GM19043 (cell line): ENCODE measurements at regions not wholly inside any gene's neighbourhood (a gene's known extent, or its start where the extent isn't known, plus 50 kb on each side); places are given as distances from the start of the nearest gene placed in this dataset.
"Not testable (repeated sequence)": the region's sequence is repeated elsewhere in the genome, so short reads cannot be mapped to it uniquely, and the experiment has no call there.

Experiments used
- ATAC-seq: cut with Tn5 transposase; IDR thresholded peaks from one replicate; pipeline ENCODE4 v1.9.1; 2021; ENCODE audit warnings: low read depth; ENCODE audit not compliant: unreplicated experiment

DNA sequence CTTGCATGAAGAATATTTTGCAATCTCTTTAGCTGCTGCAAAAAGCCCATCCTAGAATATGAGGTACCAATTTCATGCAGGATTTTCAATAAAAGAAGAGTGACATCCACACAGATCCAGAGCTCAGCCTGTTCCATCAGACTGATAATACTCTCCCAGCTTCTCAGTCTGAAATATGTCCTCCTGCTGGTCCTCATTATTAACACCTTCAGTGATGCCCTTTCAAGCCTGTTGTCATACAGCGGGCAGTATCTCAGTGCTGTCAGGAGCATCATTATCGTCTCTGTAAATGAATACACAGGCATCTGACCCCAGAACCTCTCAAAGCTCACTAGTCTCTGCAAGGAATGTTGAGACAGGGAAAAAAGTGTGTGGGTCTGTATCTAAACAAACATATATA, 1387.8 kb downstream of the OTOL1 start:
- ATAC-seq: no peak

- no peak for ATAC-seq
Observed at GRCh38 chr3:162892921-162893793, 1396.5 kb downstream of the OTOL1 start.

DNA sequence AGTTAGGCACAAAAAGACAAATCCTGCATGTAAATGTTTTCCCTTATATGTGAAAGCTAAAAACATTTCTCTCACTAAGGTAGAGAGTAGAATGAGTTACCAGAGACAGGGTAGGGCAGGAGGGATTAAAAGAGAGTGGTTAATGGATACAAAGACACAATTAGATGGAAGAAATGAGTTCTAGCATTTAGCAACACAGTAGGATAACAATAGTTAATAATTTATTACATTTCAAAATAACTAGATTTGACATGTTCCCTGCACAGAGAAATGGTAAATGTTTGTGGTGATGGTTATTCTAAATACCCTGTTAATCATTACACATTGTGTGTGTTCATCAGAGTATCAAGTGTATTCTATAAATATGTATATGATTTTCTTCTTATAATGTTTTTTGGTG, 1400.7 kb downstream of the OTOL1 start:
- ATAC-seq: no peak

GRCh38 chr3:162932503-162932902, 1435.9 kb downstream of the OTOL1 start:
- ATAC-seq: no peak

GRCh38 chr3:162933656-162934055, 1437.0 kb downstream of the OTOL1 start:
- no peak for ATAC-seq

DNA sequence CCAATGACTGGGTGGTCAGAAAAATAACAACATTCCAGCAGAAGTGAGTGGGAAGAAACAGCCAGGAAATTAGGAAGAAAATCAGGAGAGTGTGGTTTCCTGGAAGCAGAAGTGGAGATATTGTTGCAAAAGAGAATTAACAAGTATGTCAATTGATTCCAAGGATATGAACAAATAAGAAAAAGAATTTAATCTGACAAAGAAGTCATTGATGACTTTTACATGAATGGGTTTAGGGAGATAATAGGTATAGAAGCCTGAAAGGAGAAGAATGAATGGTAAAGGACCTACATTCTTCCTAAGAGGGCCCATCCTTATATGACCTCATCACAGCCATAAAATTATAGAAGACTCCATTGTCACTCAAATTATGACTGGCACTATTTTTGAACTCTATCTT, 1440.1 kb downstream of the OTOL1 start:
- no peak for ATAC-seq

DNA sequence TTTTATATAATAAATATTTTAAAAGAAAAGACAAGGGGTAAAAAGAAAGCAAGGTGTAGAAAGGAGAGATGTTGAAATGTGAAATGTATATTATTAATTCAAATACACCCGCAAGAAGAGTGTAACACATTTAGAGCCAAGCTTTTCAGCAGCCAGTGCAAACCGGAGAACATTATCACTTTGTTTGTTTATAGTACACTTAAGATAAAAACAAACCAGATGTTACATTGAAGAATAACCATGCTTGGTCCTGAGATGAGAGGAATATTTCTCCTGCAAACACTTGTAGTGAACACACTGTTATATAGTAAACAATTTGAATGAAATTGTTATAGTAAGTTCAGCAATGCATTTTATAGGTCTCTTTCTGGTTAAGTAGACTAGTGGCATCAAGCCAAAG, 1441.5 kb downstream of the OTOL1 start:
- ATAC-seq: no peak

DNA sequence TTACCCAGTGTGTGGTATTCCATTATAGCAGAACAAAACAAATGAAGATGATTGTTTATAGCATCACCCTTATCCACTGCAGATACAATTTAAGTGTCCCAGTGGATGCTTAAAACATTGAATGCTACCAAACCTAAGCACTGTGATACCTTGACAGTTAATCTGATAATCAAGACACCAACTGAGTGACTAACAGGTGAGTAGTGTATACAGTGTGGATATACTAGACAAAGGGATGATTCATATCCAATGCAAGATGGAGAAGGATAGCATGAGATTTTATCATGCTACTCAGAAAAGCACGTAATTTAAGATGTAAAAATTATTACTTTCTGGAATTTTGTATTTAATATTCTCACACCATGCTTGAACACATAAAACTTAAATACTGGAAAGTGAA, 1449.0 kb downstream of the OTOL1 start:
- ATAC-seq: no peak

- no peak for ATAC-seq
Observed at GRCh38 chr3:162956711-162957110, 1460.1 kb downstream of the OTOL1 start.

- no peak for ATAC-seq
Observed at GRCh38 chr3:162960269-162960668, 1463.7 kb downstream of the OTOL1 start.

DNA sequence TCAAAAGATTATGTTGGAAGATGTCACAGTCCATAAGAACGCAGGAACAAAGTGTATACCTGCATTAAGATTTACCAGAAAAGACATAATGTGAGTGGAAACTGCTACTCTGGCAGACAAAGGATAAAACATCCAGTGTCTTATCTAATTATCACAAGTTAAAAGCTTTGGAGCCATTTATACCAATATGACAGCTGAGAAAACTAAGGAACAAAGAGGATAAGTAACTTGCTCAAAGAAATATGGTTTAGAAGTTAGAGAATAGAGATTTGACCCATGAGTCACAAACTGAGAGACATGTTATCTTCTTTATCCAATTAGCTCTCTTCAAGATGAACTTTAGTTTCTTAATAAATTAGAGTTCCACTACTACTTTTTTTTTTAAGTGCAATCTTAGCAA, 1473.7 kb downstream of the OTOL1 start:
- no peak for ATAC-seq

DNA sequence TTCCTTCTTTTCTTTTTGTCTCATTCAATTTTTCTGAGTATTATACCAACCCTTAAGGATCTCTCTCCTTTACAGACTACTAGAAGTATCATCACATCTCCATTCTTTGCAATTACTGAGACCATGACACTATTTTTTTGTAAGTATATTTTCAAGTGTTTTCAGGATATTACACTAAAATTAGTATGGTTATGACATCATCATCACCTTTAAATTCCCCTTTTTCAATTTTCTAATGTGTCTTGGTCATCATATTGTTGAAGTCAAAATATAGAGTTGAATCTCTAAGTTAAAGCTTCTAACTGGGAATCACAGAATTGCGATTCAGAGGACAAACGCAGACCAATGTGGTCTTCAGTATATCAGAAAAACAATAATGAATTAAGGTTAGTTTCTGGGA, 1475.1 kb downstream of the OTOL1 start:
- no peak for ATAC-seq

DNA sequence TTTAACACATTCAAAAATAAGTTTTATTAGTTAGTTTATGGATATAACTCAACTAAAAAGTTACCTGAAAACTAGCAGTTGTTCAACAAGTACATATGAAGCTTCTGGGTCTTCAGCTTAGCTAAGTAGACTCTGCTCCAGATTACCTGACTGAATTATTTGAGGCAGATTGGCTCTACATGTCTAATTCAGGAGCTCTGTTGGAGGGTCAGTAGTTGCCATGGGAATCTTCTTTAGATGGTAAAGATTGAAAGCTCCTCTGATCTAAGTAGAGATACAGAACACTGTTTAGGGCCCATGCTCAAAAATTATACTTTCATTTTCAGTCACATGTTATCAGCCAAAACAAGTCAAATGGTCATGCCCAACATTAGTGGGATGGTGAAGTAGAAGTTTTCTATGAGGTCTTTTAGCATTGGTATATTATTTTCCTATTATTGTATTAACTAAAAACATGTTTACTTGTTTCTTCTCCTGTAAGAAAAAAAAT, 1476.9 kb downstream of the OTOL1 start:
- ATAC-seq: no peak

DNA sequence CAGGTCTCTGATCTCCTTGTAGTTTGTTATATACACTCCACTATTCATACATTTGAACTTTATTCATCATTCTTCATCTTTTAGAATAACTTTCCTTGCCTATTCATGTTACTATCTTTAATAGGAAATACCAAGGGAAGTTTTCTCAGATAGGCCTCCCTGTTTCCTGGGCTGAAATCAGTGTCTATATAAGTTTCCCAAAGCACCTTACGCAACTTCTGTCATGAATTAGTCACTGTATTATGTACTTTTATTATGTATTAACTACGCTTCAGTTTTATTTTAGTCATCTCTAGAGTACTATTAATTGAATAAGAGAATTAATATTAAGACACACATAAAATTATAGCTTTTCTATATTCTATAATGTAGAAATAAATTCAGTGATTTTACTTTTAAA, 1481.5 kb downstream of the OTOL1 start:
- no peak for ATAC-seq

GRCh38 chr3:162984746-162985145, 1488.1 kb downstream of the OTOL1 start:
- no peak for ATAC-seq

DNA sequence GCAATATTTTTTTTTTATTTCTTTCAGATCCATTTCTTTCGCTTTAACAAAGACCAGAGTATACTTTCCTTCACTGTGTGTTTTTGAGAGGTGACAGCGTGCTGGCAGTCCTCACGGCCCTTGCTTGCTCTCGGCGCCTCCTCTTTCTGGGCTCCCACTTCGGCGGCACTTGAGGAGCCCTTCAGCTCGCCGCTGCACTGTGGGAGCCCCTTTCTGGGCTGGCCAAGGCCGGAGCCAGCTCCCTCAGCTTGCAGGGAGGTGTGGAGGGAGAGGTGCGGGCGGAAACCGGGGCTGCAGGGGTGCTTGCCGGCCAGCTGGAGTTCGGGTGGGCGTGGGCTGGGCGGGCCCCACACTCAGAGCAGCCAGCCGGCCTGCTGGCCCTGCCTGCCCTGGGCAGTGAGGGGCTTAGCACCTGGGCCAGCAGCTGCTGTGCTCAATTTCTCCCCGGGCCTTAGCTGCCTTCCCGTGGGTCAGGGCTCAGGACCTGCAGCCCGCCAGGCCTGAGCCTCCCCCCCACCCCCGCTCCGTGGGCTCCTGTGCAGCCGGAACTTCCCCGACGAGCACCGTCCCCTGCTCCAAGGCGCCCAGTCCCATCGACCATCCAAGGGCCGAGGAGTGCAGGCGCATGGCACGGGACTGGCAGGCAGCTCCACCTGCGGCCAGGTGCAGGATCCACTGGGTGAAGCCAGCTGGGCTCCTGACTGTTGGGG, 1490.6 kb downstream of the OTOL1 start:
- not testable (repeated sequence) for ATAC-seq

DNA sequence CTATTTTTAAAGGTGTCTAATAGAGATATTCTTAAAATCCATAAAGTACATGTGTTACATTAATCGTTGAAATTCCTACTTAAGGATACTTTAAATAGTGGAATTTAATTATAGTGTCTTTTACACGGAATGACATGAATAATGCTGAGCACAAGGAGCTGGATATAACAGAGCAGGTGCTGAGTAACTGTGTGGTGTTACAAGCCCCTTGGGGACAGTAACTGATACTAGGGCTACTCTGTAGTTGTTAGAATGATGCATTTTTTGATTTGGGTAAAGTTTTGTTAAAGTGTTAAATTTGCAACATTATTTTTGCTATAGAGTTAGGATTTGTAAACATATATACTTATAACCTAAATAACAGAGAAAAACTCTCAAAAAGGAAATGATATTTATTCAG, 1496.1 kb downstream of the OTOL1 start:
- ATAC-seq: no peak

GRCh38 chr3:162994165-162994564, 1497.6 kb downstream of the OTOL1 start:
- ATAC-seq: no peak

DNA sequence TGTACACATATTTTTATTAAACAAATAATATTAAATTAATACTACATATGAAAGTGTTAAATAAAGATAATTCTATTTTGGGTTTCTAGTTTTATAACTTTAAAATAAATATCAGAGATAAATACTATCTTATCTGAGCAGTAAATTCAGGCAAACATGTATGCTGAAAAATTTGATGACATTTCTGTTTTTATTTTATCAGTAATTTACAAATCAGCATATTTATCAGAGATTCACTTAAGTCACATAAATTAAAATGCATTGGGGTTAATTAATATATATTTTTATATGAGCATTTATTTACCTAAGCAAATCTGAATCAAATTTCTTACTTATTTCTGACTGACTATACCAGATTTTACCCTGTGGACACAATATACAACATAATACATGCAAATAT, 1499.8 kb downstream of the OTOL1 start:
- ATAC-seq: no peak

DNA sequence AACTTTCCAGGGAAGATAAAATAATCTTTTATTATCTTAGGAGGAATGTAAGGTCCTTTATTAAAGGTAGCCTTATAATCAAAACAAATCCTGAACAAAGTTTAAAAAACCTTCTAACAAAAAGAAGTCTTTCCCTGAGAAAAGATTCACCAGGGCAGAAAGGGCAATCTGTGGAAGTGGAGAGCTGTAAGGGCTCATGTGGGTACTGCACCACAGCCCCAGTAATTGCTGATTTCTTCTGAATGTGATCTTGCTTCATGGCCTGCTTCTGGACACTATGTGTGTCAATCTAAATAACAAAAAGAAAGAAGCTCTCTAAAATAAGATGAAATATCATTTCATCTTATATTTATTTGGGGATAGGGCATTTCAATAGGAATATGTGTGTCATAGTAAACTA, 1501.6 kb downstream of the OTOL1 start:
- no peak for ATAC-seq

- ATAC-seq: no peak
Observed at GRCh38 chr3:163011596-163011995, 1515.0 kb downstream of the OTOL1 start.

DNA sequence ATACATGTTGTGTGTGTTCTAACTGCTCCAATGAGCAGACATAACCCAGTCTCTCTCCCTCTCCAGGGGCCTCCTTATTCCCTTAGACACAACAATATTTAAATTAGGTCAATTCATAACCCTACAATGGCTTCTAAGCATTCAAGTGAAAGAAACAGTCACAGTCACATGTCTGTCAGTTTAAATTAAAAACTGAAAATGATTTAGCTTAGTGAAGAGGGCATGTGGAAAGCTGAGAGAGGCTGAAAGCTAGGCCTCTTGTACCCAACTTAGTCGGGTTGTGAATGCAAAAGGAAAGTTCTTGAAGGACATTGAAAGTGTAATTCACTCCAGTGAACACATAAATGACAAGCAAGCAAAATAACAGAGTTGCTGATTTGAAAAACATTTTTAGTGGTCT, 1519.6 kb downstream of the OTOL1 start:
- ATAC-seq: no peak
